ENCODE measurements at regions not wholly inside any gene's neighbourhood (a gene's known extent, or its start where the extent isn't known, plus 50 kb on each side); places are given as distances from the start of the nearest gene placed in this dataset.

- FAIRE-seq, result no peak
- H3K79me2 ChIP-seq (ENCODE audit: control insufficient read depth in 1 of 2, insufficient read depth in 2 of 2, low read length in 2 of 2), result no peaks in the 10 kb centered on the region
- H3K27me3 ChIP-seq (replicated peaks in 1 of 4; ENCODE audit: control insufficient read depth in 3 of 4, extremely low read depth in 1 of 4, insufficient read depth in 3 of 4, low read length in 3 of 4), result peaks cover 13 to 28% (median 22%) of the 10 kb centered on the region in 4 experiments
- H3K4me3 ChIP-seq (ENCODE audit: extremely low read depth in 1 of 4, insufficient read depth in 2 of 4, low read depth in 3 of 4, low read length in 4 of 4), result no peak overlapping the region
- no peak overlapping the region for H3K18ac ChIP-seq (ENCODE audit: extremely low read depth, low read length)
- no peaks in the 10 kb centered on the region for H3K9me3 ChIP-seq (ENCODE audit: insufficient read depth in 2 of 2, low read depth in 1 of 2, low read length in 1 of 2)
- no peak overlapping the region for H2BK5ac ChIP-seq (ENCODE audit: low read depth, low read length)
- H3K56ac ChIP-seq (replicated peaks; ENCODE audit: insufficient read length, low read depth, low read length), result no peak overlapping the region
- H4K91ac ChIP-seq (replicated peaks; ENCODE audit: insufficient read length, low read length), result no peak overlapping the region
- 69% methylated on average over 4 of the region's 4 CpGs; no CpG with 5 or more reads in 1 of the 2 experiments for WGBS, 2 experiments (ENCODE audit: extremely low coverage in 1 of 2, insufficient coverage in 1 of 2, insufficient read length in 1 of 2, insufficient replicate concordance in 2 of 2, low coverage in 1 of 2, low lambda C conversion rate in 2 of 2, missing lambda C conversion rate in 1 of 2)
- DNase-seq (ENCODE audit: low read depth in 1 of 2, low spot score in 2 of 2), result no peak
- H3K14ac ChIP-seq (ENCODE audit: insufficient read length), result no peak overlapping the region
- H3K4me1 ChIP-seq (replicated peaks in 1 of 4; ENCODE audit: control insufficient read depth in 3 of 4, insufficient read depth in 4 of 4, low read length in 3 of 4), result peaks cover 3 to 11% (median 8%) of the 10 kb centered on the region in 4 experiments; a peak in 6 of 7 replicates
- no peak overlapping the region for H2BK15ac ChIP-seq (ENCODE audit: low read length)
- no peaks in the 10 kb centered on the region for H3K36me3 ChIP-seq (ENCODE audit: control insufficient read depth in 2 of 4, insufficient read depth in 4 of 4, low read length in 3 of 4)
- no peaks in the 10 kb centered on the region for H3K23me2 ChIP-seq (ENCODE audit: low read depth, low read length)
- no peaks in the 10 kb centered on the region for H3K79me1 ChIP-seq (ENCODE audit: low read depth, low read length)
- H4K8ac ChIP-seq (ENCODE audit: extremely low read depth, insufficient read depth, low read length), result no peak overlapping the region
- TF ChIP-seq ATF3 (IDR thresholded peaks at IDR 0.05; ENCODE audit: insufficient read depth, low read depth, low read length) (no peak), GTF2F1 (IDR thresholded peaks at IDR 0.05; ENCODE audit: borderline replicate concordance, low read depth, low read length) (no peak), E2F6 (IDR thresholded peaks at IDR 0.05) (no peak), BRCA1 (IDR thresholded peaks at IDR 0.05; ENCODE audit: low read depth, low read length) (no peak), RAD21 (IDR thresholded peaks at IDR 0.05 in 1 of 2, conservative IDR thresholded peaks at IDR 0.05 in 1 of 2; ENCODE audit: low read depth in 2 of 2, low read length in 2 of 2) (no peak), KDM5A (IDR thresholded peaks at IDR 0.05; ENCODE audit: low read length) (no peak), ATF2 (IDR thresholded peaks at IDR 0.05; ENCODE audit: low read length) (0 out of 2 replicates have a peak, but pooled peaks have one; percentile 0), CEBPB (IDR thresholded peaks at IDR 0.05; ENCODE audit: low read depth, low read length) (no peak)
- no peak overlapping the region for H3K27ac ChIP-seq (ENCODE audit: low read depth, low read length)
- H3K4me2 ChIP-seq (ENCODE audit: insufficient read depth in 1 of 2, low read depth in 2 of 2, low read length in 2 of 2), result peak overlapping the region in 1 of 2 experiments; percentile 29; a peak in 1 of 4 replicates
- no peak overlapping the region for H2AK5ac ChIP-seq (ENCODE audit: low read depth, low read length)
- POLR2A ChIA-PET (ENCODE audit: partially characterized antibody), result no interaction called here
- H4K5ac ChIP-seq (ENCODE audit: insufficient read length, low read depth, low read length), result no peak overlapping the region
- no peak overlapping the region for H3K9ac ChIP-seq (replicated peaks in 1 of 4; ENCODE audit: extremely low read depth in 1 of 4, low read depth in 3 of 4, low read length in 3 of 4)
- CTCF ChIA-PET (ENCODE audit: partially characterized antibody), result no interaction called here
- no peak overlapping the region for H2AFZ ChIP-seq (ENCODE audit: low read length)
- no peak overlapping the region; the same call in 1 of the 2 replicates for H2BK12ac ChIP-seq (ENCODE audit: low read depth, low read length)
- H4K20me1 ChIP-seq (replicated peaks in 1 of 2; ENCODE audit: control insufficient read depth in 1 of 2, insufficient read depth in 2 of 2, low read length in 2 of 2), result peaks cover 0 to 3% of the 10 kb centered on the region in 2 experiments
- no peak overlapping the region for H2BK20ac ChIP-seq (ENCODE audit: low read length)
- no peak overlapping the region for H3K23ac ChIP-seq (ENCODE audit: insufficient read length)
- no peak overlapping the region for H2BK120ac ChIP-seq (replicated peaks; ENCODE audit: low read depth, low read length)
- H3K4ac ChIP-seq (replicated peaks; ENCODE audit: insufficient read length, low read depth, low read length), result no peak overlapping the region
These were observed 643.1 kb downstream of the INHBA start for GRCh38 chr7:41059796-41060195.
